IPS-11a (cell line): ENCODE measurements at regions not wholly inside any gene's neighbourhood (a gene's known extent, or its start where the extent isn't known, plus 50 kb on each side); places are given as distances from the start of the nearest gene placed in this dataset.

Experiments used
- H3K4me3 ChIP-seq: one replicate; pipeline ENCODE4 v1.5.1; 2013; ENCODE audit warnings: low read depth, low read length, control low read depth

DNA sequence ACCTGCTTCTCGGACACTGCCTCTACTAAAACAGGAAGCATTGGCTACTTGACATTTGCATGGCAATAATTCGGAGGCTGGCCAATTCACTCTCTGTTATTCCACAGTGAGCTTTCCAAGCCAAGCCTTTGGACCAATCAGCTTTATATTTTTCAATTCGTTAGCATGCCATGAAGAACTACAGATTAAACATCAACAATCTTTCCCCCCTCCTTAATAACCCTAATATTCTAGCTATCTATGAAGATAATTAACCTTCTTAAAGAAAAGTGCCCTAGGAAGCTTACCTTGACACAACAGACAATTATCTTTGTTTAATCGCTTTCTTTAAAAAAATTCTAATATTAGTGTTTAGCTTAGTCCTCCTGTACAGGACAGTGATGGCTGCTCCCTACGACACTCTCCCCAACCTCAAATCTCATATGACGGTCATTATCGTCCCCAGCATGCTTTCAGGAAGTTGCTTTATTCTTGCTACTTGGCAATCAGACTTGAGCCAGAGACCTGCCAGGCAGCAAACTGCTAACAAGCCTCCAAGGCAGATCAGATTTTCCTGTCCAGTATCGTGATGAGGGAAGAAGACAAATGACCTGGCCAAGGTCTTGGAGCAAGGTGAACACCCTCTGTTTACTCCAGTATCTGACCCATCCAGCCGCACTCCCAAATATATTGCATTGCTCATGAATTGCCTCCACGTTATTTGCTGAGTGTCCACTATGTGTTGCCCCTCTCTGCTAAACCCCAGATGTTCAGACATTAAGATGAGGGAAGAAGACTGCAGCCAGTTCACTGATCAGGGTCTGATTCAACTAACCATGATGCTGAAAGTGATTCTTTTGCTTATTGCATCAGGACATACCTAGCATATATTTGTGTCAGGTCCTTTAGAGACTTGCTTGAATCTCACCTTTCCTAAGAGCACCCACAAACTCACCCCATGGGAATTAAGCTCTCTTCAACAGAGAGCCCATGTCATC, 68.1 kb upstream of the LPP start:
- H3K4me3 ChIP-seq = no peak overlapping the region

DNA sequence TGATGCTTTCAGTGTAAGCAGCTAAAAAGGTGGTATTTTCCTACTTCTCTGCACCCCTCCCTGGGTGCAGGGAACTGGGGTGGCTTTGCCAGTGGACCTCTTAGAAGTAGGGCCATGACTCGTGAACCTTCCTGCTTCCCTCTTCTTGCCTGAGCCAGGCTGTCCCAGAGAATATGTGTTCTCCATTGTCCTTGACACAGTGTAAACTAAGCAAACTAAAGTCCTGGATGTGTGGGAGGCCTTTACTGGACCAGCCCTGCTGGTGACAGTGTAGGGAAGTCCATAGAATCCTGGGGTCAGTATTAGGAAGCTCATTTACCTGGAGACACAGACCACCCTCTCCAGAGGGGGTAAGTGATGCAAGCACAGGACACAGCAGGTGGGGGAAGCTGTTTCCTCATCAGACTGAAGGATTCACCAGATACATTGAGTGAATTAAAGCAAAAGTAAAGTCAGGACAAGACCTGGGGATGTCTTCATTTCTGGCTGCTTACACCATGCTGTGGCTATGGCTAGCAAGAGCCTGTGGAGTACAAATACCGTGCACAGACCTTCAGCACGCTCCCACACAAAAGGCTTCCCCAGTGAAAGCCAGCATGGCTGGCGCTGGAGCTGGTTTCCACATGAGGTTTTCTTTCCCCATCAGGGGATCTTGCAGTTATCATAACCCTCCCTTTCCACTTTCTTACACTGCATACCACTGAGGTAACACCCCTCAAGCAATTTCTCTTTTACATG, 64.8 kb upstream of the LPP start:
- no peak overlapping the region for H3K4me3 ChIP-seq

- no peak overlapping the region for H3K4me3 ChIP-seq
These were observed 63.2 kb upstream of the LPP start for GRCh38 chr3:188090620-188091309.

GRCh38 chr3:188091746-188092145, 62.2 kb upstream of the LPP start:
- H3K4me3 ChIP-seq = no peak overlapping the region

- no peak overlapping the region for H3K4me3 ChIP-seq
These were observed 61.3 kb upstream of the LPP start for GRCh38 chr3:188092648-188093047.

DNA sequence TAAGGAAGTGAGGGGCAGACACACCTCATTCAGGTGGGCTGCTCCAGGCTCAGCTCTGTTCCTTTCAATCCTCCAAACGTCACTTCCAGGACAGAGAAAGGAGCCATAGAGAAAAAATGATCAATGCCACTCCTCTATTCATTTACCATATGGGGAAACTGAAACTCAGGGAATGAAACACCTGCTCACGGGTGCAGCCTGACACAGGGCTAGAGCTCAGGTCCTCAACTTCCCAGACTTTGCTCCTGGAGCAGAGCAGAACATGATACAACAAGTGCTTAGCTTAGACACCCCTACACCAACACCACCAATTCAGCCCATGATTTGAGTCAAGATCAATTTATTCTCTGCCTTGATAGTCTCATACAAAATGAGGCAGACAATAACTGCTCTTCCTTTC, 58.5 kb upstream of the LPP start:
- H3K4me3 ChIP-seq = no peak overlapping the region

DNA sequence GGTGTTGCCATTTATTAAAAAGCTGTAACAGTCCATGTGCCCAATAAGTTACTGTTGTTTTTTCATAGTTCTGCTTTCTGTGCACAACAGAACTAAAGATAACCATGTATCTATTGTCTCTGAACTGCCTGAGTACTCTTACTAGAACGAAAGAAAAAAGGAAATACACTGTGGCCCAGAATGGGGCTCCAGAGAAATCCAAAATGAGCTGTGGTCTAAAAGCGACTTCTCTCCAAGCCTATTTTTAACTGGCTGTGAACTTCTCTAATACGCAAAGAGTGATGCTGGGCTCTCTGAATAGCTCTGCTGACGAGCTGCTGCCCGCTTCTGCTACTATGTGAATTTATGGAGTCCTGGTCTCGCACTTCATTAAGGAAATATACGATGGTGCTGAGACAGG, 56.2 kb upstream of the LPP start:
- H3K4me3 ChIP-seq = no peak overlapping the region

GRCh38 chr3:188099907-188100306, 54.0 kb upstream of the LPP start:
- H3K4me3 ChIP-seq = no peak overlapping the region

DNA sequence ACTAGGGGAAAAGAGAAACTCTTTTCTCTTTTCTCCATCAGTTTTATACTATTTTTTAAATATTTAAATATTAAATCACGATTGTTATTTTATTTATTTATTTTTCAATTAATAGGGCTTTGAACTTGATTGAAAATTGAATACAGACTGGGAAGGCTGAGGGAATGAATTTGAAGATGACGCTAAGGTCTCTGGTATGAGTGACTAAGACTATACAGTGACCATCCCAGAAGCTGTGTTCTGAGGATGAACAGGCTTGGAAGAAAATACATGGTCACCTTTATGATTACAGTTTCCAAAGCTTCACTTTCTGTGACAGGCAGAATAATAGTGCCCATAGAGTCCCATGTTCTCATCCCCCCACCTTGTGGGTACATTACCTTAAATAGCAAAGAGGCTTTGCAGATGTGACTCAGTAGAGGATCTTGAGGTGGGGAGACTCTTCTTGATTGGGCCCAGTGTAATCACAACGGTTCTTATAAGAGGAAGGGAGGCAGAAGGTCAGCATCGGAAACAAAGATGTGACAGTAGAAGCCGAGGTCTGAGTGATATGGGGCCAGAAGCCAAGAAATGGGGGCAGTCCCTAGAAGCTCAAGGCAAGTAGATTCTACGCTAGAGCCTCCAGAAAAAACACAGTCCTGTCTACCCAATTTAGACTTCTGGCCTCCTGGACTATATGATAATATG, 51.0 kb upstream of the LPP start:
- no peak overlapping the region for H3K4me3 ChIP-seq

- H3K4me3 ChIP-seq = no peak overlapping the region
These were observed 49.9 kb upstream of the LPP start for GRCh38 chr3:188104050-188104449.
